ENCODE measurements at regions not wholly inside any gene's neighbourhood (a gene's known extent, or its start where the extent isn't known, plus 50 kb on each side); places are given as distances from the start of the nearest gene placed in this dataset.
"Not testable (repeated sequence)": the region's sequence is repeated elsewhere in the genome, so short reads cannot be mapped to it uniquely, and the experiment has no call there.

DNA sequence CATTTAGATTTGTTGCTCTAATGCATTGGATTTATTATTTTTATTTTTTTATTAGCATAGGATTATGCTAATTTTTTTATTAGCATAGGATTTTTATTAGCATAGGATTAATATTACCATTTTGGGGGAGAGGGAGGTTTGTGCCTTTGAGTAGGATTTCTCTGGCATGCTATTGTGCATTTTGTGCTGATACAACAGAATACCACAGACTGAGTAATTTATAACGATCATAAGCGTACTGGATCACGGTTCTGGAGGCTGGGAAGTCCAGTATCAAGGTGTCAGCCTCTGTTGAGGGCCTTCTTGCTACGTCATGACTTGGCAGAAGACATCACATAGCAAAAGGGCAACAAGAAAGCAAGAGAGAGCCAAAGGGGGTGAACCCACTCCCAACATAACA lies 187.5 kb downstream of the XPNPEP1 start:
- TF ChIP-seq CTCF (IDR thresholded peaks at IDR 0.05; ENCODE audit: borderline replicate concordance, insufficient read depth, low read depth, low read length), result no peak
- no peak overlapping the region for H3K4me3 ChIP-seq (ENCODE audit: low read depth, low read length)

GRCh38 chr10:109732254-109732965 lies 190.9 kb downstream of the XPNPEP1 start:
- no peak for TF ChIP-seq CTCF (IDR thresholded peaks at IDR 0.05; ENCODE audit: borderline replicate concordance, insufficient read depth, low read depth, low read length)
- no peak overlapping the region for H3K4me3 ChIP-seq (ENCODE audit: low read depth, low read length)

- H3K4me3 ChIP-seq (ENCODE audit: low read depth, low read length), result not testable (repeated sequence)
These were observed 193.4 kb downstream of the XPNPEP1 start for GRCh38 chr10:109729895-109730294.

DNA sequence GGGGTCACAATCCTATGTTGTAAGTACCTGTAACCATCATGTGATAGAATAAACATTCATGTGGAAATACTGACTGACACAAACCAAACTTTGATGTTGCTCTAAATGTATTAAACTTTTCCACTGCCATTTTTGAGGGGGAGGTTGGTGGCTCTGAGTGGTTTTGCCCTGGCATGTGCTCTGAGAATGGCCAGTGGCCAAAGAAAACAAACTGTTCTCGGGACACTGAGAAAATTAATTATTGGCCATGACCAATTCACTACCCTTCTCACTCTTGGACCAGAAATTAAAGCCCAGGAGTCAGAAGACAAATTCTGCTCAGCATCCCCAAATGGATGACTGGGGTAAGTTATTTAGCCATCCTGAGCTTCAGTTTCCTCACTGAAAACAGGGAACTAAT lies 195.9 kb downstream of the XPNPEP1 start:
- TF ChIP-seq CTCF (IDR thresholded peaks at IDR 0.05; ENCODE audit: borderline replicate concordance, insufficient read depth, low read depth, low read length), result no peak
- H3K4me3 ChIP-seq (ENCODE audit: low read depth, low read length), result no peak overlapping the region

DNA sequence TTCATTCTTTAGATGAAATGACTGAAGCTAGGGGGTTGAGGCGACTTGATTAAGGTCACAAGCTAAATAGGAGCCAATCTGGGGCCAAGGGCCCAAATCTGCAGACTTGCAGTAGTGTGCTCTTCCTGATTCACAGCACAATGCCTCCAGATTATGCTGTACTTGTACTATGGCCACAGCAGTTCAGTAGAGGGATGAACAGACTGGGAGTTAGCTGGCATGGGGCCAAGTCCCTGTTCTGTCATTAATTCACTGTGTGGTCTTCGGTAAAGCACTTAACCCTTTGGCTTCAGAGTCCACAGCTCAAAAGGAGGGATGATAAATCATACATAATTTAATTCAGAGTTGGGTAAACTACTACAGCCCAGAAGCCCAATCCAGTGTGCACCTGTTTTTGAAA lies 196.8 kb downstream of the XPNPEP1 start:
- no peak for TF ChIP-seq CTCF (IDR thresholded peaks at IDR 0.05; ENCODE audit: borderline replicate concordance, insufficient read depth, low read depth, low read length)
- no peak overlapping the region for H3K4me3 ChIP-seq (ENCODE audit: low read depth, low read length)

- no peak overlapping the region for H3K4me3 ChIP-seq (ENCODE audit: low read depth, low read length)
- TF ChIP-seq CTCF (IDR thresholded peaks at IDR 0.05; ENCODE audit: borderline replicate concordance, insufficient read depth, low read depth, low read length), result no peak
These were observed 200.0 kb downstream of the XPNPEP1 start for GRCh38 chr10:109723305-109723704.

DNA sequence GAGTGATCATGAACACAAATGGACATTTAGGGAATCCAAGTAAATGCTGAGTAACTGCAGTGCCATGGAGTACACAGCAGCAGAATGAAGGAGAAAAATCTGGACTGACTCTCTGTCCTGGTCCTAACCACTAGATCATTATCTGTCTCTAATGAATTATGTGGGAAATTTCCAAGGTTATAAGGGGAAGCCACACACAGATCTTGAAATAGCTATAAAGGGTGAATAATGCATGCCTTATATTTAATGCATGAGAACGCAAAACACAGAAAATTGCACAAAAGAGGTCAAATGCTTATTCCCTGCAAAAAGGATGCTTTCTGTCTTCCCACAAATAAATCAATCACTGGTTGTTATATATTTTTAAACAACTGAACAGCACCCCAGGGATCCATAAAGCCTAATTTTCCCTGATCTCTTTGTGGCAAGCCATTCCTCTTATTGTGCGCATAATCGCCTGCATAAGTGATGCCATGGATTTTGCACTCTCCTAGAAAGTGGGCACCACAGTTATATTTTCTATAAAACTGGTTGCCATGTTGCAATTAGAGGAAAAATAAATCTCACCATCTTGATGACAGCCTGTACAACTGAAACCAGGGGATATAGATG lies 201.8 kb downstream of the XPNPEP1 start:
- TF ChIP-seq CTCF (IDR thresholded peaks at IDR 0.05; ENCODE audit: borderline replicate concordance, insufficient read depth, low read depth, low read length), result no peak
- H3K4me3 ChIP-seq (ENCODE audit: low read depth, low read length), result no peak overlapping the region
